NCI-H2029 treated with DMSO at 0.1 percent for 48 hours (cell line): ENCODE measurements at regions not wholly inside any gene's neighbourhood (a gene's known extent, or its start where the extent isn't known, plus 50 kb on each side); places are given as distances from the start of the nearest gene placed in this dataset.
"Not testable (repeated sequence)": the region's sequence is repeated elsewhere in the genome, so short reads cannot be mapped to it uniquely, and the experiment has no call there.

Experiments
- DNase-seq: peaks from one replicate; lab custom pipeline; 2025; lab: John Stamatoyannopoulos, UW

DNA sequence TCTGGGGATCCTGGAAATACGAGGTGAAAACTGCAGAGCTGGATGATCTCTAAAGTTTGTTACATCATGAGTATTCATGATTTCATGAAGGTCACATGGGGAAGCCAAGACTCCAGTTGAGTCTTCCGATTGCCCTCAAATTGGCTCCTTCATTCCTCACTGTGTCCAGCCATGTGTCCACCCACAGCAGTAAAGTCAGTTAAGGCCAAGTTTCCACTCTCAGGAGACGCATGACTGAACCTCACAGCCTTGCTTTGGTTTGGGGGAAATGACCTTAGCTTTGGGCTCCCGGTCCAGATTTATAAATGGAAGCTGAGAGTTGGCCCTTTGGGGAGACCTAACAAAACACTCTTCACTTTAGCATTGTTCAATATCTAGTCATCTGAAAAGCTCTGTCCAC lies 289.7 kb upstream of the MCTP2 start:
- no peak for DNase-seq

DNA sequence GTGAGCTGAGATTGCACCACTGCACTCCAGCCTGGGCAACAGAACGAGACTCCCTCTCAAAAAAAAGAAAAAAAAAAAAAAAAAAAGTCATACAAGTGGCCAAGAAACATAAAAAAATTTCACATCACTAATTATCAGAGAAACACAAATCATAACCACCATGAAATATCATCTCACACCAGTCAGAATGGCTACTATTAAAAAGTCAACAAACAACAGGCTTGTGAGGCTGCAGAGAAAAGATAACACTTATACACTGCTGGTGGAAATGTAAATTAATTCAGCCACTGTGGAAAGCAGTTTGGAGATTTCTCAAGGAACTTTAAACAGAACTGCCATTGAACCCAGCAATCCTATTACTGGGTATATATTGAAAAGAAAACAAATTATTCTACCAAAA lies 291.1 kb upstream of the MCTP2 start:
- no peak for DNase-seq

DNA sequence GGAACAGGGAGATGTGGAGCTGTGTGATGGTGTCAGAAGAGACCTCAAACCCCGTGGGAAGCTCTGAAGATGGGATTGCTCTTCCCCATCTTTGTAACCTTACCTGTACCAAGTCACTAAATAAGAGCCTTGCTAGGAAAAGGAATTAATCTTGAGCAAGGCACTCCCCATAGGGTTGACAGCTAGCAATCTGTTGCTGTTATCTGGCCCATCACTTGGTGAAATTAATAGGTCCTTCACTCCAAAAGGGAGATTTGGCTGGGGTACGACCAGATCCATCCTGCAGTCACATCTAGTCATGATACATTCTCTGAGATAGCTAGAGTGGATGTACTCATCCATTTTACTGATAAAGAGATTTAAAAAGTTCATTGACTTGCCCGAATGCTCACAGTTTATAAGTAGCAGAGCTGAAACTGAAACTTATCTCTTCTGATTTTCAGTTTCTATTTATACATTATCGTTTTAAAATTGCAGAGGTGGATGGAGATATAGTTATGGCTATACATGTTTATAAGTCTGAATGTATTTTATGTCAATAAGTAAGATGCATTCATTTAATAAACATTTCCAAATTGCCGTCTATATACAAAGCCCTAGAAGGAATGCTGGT lies 299.1 kb upstream of the MCTP2 start:
- no peak for DNase-seq

DNA sequence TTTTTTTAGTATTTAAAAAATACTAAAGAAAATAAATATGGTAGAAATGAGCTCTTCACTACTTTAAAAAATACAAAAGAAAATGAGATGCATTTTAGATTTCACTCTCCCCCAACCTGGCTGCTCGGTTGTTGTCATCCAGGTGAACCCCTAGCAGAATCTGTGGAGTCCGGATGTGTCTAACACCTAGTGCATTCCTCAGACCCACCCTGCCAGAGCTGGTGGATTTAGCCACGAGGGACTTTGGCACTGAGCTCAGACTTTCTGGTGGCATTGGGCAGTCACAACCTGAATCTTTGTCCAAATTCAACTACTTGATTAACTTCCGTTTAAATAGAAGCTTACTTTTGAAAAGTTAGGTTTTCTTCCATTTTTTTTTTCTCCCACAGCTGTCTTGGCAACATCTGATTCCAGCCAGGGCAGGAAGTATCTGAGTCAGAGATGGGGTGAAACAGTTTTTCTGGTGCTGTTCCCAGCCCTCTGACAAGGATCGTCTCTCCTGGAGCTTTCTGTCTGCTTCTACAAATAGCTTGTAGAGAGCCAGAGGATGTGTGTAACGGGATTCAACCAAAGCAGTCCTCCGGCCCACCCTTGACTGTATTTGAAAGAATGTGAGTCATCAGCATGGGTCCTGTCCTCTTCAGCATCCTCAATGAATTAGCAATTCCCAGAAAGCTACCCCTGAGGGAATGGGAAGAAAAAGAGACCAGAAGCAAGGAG lies 301.8 kb upstream of the MCTP2 start:
- DNase-seq: no peak

DNA sequence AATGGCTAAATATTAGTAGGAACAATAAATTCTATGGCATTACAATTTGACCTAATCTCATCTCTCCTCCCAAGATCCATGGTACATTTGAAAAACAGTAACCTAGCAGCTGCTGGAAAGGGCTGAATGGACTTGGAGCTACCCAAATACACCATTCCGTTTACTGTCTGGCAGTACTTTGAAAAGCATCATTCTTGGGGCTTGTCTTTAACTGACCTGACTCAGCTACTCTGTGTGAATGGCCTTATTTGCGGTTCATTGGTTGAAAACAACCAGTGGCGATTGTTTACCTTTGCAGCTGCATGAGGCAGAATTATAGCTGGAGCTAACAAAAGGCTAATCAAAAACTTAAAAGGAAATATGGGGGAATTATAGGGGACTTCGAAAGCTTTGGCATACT lies 311.2 kb upstream of the MCTP2 start:
- no peak for DNase-seq

DNA sequence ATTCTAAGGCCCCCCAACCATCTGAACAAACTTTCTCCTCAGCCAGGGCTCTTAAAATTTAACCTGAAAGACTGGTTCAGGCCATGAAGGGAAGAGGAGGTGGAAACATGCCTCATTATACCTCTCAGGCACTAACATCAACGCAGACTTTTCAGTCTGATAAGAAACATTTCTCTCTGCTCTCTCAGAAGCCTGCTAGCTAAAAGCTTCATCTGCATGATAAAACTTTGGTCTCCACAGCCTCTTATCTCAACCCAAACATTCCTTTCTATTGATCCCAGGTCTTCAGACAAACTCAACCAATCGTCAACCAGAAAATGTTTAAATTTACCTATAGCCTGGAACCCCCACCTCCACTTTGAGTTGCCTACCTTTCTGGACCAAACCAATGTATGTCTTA lies 312.6 kb upstream of the MCTP2 start:
- not testable (repeated sequence) for DNase-seq

DNA sequence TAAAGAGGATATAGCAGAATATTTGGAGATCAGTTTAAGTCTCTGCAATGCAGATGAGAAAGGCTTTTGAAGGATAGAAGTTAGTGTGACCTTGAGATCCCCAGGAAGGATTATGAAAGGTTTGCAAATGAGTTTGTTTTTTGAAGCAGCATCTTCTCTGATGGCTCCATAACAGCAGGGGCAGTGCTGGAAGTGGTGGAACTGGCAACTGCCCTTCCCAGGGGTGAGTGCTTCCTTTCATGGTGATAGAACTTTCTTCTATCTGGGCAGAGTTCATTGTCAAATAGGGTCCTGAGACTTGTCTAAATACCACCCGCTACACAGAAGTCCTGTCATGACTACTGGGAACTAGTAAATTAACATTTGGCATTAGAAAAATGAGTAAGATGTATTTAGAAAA lies 314.2 kb upstream of the MCTP2 start:
- no peak for DNase-seq

DNA sequence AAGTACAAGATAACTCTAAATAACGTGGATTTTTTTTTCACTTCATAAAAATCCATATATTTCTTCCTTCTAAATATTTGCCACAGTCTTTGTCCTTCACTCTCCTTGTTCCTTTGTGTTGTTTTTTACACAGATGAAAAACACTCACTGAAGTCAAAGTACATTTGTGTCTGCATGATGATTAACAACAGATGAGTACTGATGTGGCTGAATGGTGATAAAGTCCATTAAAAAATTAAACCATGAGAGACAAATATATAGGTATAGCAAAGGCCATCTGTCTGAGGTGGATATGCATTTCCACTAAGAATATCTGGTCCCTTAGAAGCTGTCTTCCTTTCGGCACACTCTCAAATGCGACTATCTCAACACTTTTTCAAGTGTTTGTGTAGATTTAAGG lies 317.5 kb upstream of the MCTP2 start:
- DNase-seq: no peak

GRCh38 chr15:93913310-93913709 lies 318.1 kb upstream of the MCTP2 start:
- no peak for DNase-seq

- DNase-seq: no peak
Observed at GRCh38 chr15:93900476-93901400, 330.6 kb upstream of the MCTP2 start.

DNA sequence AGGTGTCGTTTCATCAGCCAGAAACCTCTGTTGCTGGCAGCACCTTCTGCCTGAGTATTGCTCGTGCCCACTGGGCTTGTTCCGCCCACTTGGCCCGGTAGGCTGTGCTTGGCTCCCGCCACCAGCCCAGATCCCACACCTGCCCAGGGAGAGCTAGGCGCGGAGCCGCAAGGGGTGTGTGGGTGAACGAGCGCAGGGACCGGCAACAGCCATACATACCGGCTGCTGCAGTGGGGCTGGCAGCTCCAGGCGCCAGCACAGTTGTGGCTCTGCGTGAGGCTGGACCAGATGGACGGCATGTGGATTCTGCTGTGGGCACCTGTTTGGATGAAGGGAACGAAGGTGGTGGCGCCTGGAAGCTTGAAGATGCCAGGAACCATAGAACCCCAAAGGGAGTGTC lies 331.5 kb upstream of the MCTP2 start:
- DNase-seq: no peak

- DNase-seq: no peak
Observed at GRCh38 chr15:93897377-93897776, 334.0 kb upstream of the MCTP2 start.

- DNase-seq: peak; percentile 0
Observed at GRCh38 chr15:93895976-93896770, 335.2 kb upstream of the MCTP2 start.

DNA sequence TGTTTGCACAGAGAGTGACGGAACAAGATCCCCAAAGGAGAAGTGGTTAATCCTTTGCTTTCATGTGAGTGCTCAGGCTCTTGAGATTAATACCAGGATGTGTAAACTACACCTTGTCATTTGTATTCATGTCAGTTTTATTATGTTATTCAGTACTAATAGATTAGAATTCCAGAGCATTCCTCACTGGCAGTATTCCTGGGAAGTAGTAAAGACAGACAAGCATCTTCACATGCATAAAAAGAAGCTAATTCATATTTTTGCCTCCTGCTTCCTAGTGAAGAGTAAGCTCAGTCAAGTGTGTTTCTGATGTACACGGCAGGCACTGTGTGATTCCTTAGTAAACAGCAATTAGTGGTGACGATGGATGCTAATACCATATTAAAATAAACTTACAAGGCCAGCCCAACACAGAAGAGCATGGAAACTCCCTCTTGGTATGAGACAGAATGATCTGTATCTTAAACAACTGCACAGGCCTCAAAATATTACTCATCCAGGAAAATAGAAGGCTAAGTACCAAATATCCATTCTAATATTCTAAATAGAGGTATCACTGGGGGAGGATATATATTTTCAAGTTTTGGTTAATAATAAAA lies 336.8 kb upstream of the MCTP2 start:
- DNase-seq: peak; percentile 1

- DNase-seq: no peak
Observed at GRCh38 chr15:93887151-93887550, 344.2 kb upstream of the MCTP2 start.

DNA sequence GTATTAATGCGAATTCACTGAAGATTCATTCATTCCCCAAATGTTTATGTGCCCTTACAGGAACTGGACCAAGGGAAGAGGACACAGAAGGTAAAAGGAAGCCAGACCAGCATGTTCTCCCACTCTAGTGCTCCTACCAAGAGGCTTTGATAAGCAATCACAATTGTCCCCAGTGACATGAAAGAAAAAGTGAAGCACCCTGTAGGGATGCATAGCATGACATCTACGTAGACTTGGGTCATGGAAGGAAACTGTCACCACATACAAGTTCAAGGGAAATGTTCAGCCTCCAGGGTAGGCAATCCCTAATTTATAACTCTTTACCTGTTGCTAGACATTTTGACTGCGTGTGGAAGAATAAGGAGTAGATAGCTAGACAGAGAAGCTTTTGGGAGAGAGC lies 348.6 kb upstream of the MCTP2 start:
- DNase-seq: no peak

- no peak for DNase-seq
Observed at GRCh38 chr15:93882141-93882540, 349.2 kb upstream of the MCTP2 start.

DNA sequence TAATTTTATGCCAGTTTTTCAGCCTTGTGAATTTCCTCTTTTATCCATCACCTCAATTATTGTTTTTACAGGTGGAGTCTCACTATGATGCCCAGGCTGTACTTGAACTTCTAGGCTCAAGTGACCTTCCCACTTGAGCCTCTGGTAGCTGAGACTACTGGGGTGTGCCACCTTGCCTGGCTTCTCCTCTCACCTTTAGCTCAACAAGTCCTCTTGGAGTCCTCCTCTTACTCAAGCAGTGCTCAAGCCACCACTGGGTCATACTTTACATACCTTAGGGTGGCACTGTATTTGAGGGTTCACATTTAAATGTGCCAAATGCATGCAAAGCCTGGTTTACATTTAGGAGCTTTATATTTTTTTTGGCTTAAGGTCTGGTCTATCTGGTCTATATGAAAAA lies 350.1 kb upstream of the MCTP2 start:
- no peak for DNase-seq

DNA sequence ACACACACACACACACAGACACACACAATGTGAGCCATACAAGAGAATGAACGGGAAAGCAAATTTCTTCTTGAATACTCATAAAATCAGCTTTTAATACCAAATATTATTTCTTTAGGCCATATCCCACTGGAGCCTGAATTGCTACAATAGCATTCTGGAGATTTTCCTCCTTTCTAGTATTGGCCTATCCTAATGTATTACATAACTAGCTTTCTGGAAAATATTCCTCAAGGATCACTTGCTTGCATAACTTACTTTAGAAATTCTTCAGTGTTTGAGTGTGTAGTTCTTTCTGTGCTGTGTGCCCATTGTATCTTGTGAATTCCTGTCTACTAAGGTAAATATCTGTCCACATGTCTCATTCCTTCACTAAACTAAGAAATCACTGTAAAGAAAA lies 351.0 kb upstream of the MCTP2 start:
- DNase-seq: no peak

GRCh38 chr15:93870583-93870982 lies 360.8 kb upstream of the MCTP2 start:
- DNase-seq: no peak

DNA sequence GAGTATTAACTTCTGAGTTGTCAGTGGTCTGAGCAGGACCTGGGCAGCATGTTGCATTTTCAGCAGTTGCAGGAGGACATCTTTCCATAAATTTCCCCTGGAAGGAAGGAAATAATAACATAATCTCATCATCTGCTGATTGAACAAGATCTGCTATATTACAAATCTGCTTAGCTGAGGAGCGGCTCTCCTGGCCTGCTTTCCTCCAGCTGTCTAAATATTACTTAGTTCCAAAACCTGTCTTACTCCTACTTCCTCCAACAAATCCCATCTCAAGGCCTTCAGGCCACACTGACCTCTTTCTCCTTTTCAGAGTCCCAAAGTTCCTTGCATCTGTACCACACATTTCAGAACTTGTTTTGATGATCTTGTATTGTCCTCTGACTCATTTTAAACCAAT lies 364.4 kb upstream of the MCTP2 start:
- no peak for DNase-seq

- DNase-seq: no peak
Observed at GRCh38 chr15:93866476-93866875, 364.9 kb upstream of the MCTP2 start.
